Smooth muscle cell (in vitro differentiated cells): ENCODE measurements at regions not wholly inside any gene's neighbourhood (a gene's known extent, or its start where the extent isn't known, plus 50 kb on each side); places are given as distances from the start of the nearest gene placed in this dataset.
A peak's percentile ranks its signal among the peaks of the same experiment; 100 is the strongest.

Experiments
- DNase-seq: peaks from one replicate; lab custom pipeline; 2025; ENCODE audit not compliant: unreplicated experiment; lab: John Stamatoyannopoulos, UW
- H2AFZ ChIP-seq: fragments of 200-600 bp; sonication (generic); 2 replicates; pipeline ENCODE4 v1.6.0; 2016; ENCODE audit warnings: antibody characterized with exemption, low read depth, mild to moderate bottlenecking
- H3F3A ChIP-seq: fragments of 200-600 bp; sonication (generic); 2 replicates; pipeline ENCODE4 v1.6.0; 2017; ENCODE audit warnings: antibody characterized with exemption, low read depth
- H3K27ac ChIP-seq: fragments of 200-600 bp; sonication (generic); 2 replicates; pipeline ENCODE4 v1.5.1; 2016; ENCODE audit warnings: low read depth, mild to moderate bottlenecking
- H3K27me3 ChIP-seq: fragments of 200-600 bp; sonication (generic); 2 replicates; pipeline ENCODE4 v1.6.1; 2016; ENCODE audit warnings: low read depth, mild to moderate bottlenecking
- H3K36me3 ChIP-seq: fragments of 200-600 bp; sonication (generic); 2 replicates; pipeline ENCODE4 v1.5.1; 2016; ENCODE audit warnings: low read depth
- H3K4me1 ChIP-seq: fragments of 200-600 bp; sonication (generic); 2 replicates; pipeline ENCODE4 v1.5.1; 2016; ENCODE audit warnings: low read depth
- H3K4me2 ChIP-seq: fragments of 200-600 bp; sonication (generic); 2 replicates; pipeline ENCODE4 v1.6.0; 2016; ENCODE audit warnings: mild to moderate bottlenecking
- H3K4me3 ChIP-seq: fragments of 200-600 bp; sonication (generic); 2 replicates; pipeline ENCODE4 v1.5.1; 2016; ENCODE audit warnings: mild to moderate bottlenecking
- H3K79me2 ChIP-seq: fragments of 200-600 bp; sonication (generic); 2 replicates; pipeline ENCODE4 v1.6.0; 2016; ENCODE audit warnings: low read depth, mild to moderate bottlenecking
- H3K9ac ChIP-seq: fragments of 200-600 bp; sonication (generic); 2 replicates; pipeline ENCODE4 v1.6.0; 2016; ENCODE audit warnings: low read depth
- H3K9me3 ChIP-seq: fragments of 200-600 bp; sonication (generic); replicated peaks from 2 replicates; pipeline ENCODE4 v1.5.1; 2016; ENCODE audit warnings: low read depth
- H4K20me1 ChIP-seq: fragments of 200-600 bp; sonication (generic); 2 replicates; pipeline ENCODE4 v1.6.0; 2016; ENCODE audit warnings: low read depth
- WGBS: methylation state at CpG from one replicate; pipeline ENCODE4 v1.1.7; 2016; ENCODE audit warnings: low lambda C conversion rate; 5-methylcytosine and 5-hydroxymethylcytosine counted together
- TF ChIP-seq, protein P1 (sequence below): fragments of 200-600 bp; sonication (generic); IDR thresholded peaks from 2 replicates; pipeline ENCODE4 v1.5.1; 2017; ENCODE audit warnings: borderline replicate concordance, mild to moderate bottlenecking, antibody characterized with exemption; ENCODE audit not compliant: insufficient read depth, poor library complexity, severe bottlenecking

DNA sequence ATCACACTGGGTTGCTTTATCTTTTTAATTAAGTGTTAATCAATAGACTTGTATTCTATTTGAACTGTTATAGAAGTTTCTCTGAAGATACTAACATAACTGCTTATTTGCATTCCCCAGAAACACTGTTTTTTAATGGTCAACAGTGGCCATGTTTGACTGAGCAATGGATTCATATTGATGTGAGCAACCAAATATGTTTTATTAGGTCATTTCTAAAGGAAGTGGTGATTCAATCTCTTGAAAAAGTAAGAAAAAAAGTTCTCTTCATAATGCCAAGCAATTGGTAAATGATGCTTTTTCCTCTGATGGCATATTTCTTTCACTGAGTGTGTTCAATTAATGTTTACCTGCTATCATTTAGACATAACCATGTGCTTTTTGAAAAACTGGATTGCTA, 593.0 kb upstream of the CITED2 start:
- no peak overlapping the region for H3K4me3 ChIP-seq
- no peaks in the 10 kb centered on the region for H3K79me2 ChIP-seq
- no peaks in the 10 kb centered on the region for H3K36me3 ChIP-seq
- TF ChIP-seq, protein P1, sequence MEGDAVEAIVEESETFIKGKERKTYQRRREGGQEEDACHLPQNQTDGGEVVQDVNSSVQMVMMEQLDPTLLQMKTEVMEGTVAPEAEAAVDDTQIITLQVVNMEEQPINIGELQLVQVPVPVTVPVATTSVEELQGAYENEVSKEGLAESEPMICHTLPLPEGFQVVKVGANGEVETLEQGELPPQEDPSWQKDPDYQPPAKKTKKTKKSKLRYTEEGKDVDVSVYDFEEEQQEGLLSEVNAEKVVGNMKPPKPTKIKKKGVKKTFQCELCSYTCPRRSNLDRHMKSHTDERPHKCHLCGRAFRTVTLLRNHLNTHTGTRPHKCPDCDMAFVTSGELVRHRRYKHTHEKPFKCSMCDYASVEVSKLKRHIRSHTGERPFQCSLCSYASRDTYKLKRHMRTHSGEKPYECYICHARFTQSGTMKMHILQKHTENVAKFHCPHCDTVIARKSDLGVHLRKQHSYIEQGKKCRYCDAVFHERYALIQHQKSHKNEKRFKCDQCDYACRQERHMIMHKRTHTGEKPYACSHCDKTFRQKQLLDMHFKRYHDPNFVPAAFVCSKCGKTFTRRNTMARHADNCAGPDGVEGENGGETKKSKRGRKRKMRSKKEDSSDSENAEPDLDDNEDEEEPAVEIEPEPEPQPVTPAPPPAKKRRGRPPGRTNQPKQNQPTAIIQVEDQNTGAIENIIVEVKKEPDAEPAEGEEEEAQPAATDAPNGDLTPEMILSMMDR, result no peak
- H2AFZ ChIP-seq, result no peak overlapping the region
- H3F3A ChIP-seq, result no peaks in the 10 kb centered on the region
- no peaks in the 10 kb centered on the region for H4K20me1 ChIP-seq
- H3K27ac ChIP-seq, result no peak overlapping the region
- peaks cover 18% of the 10 kb centered on the region for H3K4me1 ChIP-seq
- DNase-seq, result no peak
- H3K9me3 ChIP-seq, result no peaks in the 10 kb centered on the region
- H3K9ac ChIP-seq, result no peak overlapping the region
- no peaks in the 10 kb centered on the region for H3K27me3 ChIP-seq
- no peak overlapping the region for H3K4me2 ChIP-seq

DNA sequence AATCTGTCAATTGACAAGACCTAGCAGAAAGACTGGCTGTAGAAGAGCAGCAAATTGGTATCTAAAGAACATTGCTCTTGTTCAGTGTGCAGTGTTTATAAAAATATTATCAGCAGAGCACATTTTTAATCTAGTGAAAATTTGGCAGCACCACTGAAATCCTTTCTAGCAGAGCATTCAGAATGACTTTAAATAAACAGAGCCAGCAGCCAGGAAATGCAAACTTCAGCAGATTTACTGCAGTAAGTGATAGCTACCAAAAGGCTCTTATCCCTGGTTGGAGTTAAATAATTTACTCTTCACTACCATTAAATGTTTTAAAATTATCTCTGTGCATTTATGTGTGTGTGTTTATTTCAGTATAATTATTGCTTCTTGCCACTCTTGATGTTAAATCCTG, 590.9 kb upstream of the CITED2 start:
- Histone ChIP-seq H4K20me1 (no peaks in the 10 kb centered on the region), H3K27ac (peak overlapping the region; percentile 1), H3K27me3 (no peaks in the 10 kb centered on the region), H3K4me3 (no peak overlapping the region), H3K4me2 (no peak overlapping the region), H3F3A (no peaks in the 10 kb centered on the region), H2AFZ (peak overlapping the region; percentile 34), H3K36me3 (no peaks in the 10 kb centered on the region), H3K79me2 (no peaks in the 10 kb centered on the region), H3K9ac (no peak overlapping the region), H3K4me1 (peaks cover 18% of the 10 kb centered on the region), H3K9me3 (no peaks in the 10 kb centered on the region)
- DNase-seq, result no peak
- TF ChIP-seq, protein P1, result no peak

DNA sequence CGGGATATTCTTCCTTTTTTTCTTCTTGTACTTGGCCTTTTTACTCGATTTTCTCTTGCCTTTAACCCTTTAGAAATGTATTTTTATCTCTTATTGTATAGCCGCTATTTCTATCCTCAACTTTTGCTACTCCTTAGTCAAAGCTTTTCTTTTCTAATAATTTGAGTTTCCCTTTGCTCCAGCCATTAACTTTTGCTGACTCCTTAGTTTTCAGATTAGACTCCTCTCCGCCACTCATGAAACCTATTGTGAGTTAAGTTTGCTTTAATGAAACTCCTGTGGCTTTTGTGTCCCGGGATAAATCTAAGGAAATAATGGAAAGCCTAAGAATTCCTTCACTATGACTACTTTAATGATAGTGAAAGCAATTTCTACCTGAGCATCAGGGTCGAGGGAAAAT, 590.3 kb upstream of the CITED2 start:
- no peaks in the 10 kb centered on the region for H3K36me3 ChIP-seq
- no peaks in the 10 kb centered on the region for H3K27me3 ChIP-seq
- no peak overlapping the region for H3K4me2 ChIP-seq
- H3K79me2 ChIP-seq, result no peaks in the 10 kb centered on the region
- H4K20me1 ChIP-seq, result no peaks in the 10 kb centered on the region
- peak overlapping the region; percentile 34 for H2AFZ ChIP-seq
- no peaks in the 10 kb centered on the region for H3F3A ChIP-seq
- no peak for DNase-seq
- no peak overlapping the region for H3K9ac ChIP-seq
- TF ChIP-seq, protein P1, result no peak
- peaks cover 18% of the 10 kb centered on the region for H3K4me1 ChIP-seq
- H3K4me3 ChIP-seq, result no peak overlapping the region
- 78% methylated on average over 6 of the region's 6 CpGs for WGBS
- no peak overlapping the region for H3K27ac ChIP-seq
- no peaks in the 10 kb centered on the region for H3K9me3 ChIP-seq

DNA sequence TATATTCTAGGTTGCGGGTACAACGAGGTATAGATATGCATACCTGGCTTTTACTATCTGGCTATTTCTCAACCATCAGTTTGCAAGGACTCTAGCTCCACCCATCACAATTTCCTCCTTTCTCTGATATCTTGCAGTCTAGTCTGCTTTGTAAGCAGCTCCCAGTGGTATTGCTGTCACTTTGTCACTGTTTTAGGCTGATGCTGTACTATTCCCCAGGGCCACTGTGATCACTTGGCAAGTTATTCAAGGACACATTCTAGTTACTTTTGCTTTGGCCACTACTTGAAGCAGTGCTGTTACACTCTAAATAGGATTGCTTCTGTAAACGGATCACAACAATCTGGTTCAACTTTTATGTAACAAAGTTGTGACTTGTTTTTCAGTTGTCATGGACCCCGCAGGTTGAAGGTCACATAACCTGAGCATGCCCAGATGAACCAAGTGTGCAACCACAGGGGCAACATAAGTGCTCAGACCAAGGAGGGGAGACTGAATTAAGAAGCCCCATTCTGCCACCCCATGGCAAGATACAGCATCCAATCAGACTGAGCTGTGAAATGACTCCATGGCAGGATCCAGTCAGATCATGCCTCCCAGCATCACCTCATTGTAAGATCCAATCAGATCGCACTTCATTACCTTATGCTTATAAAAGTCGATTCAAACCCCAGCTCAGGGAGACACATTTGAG, 588.4 kb upstream of the CITED2 start:
- Histone ChIP-seq H2AFZ (peak overlapping the region; percentile 4), H3K4me1 (peaks cover 18% of the 10 kb centered on the region), H3K36me3 (no peaks in the 10 kb centered on the region), H4K20me1 (no peaks in the 10 kb centered on the region), H3K27me3 (no peaks in the 10 kb centered on the region), H3F3A (no peaks in the 10 kb centered on the region), H3K27ac (no peak overlapping the region), H3K4me3 (no peak overlapping the region), H3K9ac (no peak overlapping the region), H3K79me2 (no peaks in the 10 kb centered on the region), H3K4me2 (no peak overlapping the region), H3K9me3 (no peaks in the 10 kb centered on the region)
- no peak for DNase-seq
- 92% methylated on average over 6 of the region's 6 CpGs for WGBS
- TF ChIP-seq, protein P1, result no peak
